HEK293 (cell line): ENCODE measurements at regions not wholly inside any gene's neighbourhood (a gene's known extent, or its start where the extent isn't known, plus 50 kb on each side); places are given as distances from the start of the nearest gene placed in this dataset.

Source experiments
- CTCF ChIA-PET: fragments of 350-600 bp; formaldehyde crosslinking; extraction: SDS; loops from one replicate; lab custom pipeline; 2021; ENCODE audit warnings: antibody characterized with exemption; lab: Yijun Ruan, JAX
- POLR2A ChIA-PET: fragments of 300-600 bp; formaldehyde crosslinking; extraction: SDS; loops from one replicate; lab custom pipeline; 2020; ENCODE audit warnings: antibody characterized with exemption, inconsistent platforms; lab: Yijun Ruan, JAX
- H3K27ac ChIP-seq: fragments of 200-500 bp; sonication (Bioruptor generic); 2 replicates; pipeline ENCODE4 v1.5.1; 2014; ENCODE audit warnings: low read depth, low read length, control low read depth, inconsistent platforms; ENCODE audit errors: extremely low read depth
- H3K36me3 ChIP-seq, 2 experiments: fragments of 200-500 bp in 1 of 2; sonication (Bioruptor generic) in 1 of 2; 1 replicate in 1 of 2; 2 replicates in 1 of 2; pipeline ENCODE4 v1.5.1; 2014 to 2017; ENCODE audit warnings: inconsistent platforms in 2 of 2, low read length in 2 of 2; ENCODE audit not compliant: control insufficient read depth in 2 of 2, insufficient read depth in 1 of 2
- H3K4me1 ChIP-seq: fragments of 200-500 bp; sonication (Bioruptor generic); 2 replicates; pipeline ENCODE4 v1.5.1; 2014; ENCODE audit warnings: mild to moderate bottlenecking, low read length, inconsistent platforms; ENCODE audit not compliant: control insufficient read depth, insufficient read depth
- H3K4me3 ChIP-seq: 2 replicates; pipeline ENCODE4 v1.5.1; 2011; ENCODE audit warnings: low read depth, mild to moderate bottlenecking, control low read depth, low read length, moderate library complexity
- H3K9me3 ChIP-seq: fragments of 200-500 bp; sonication (Bioruptor generic); 2 replicates; pipeline ENCODE4 v1.5.1; 2014; ENCODE audit warnings: low read depth, low read length, inconsistent platforms; ENCODE audit not compliant: control insufficient read depth, insufficient read depth
- GFI1B ChIP-seq: fragments of 450-650 bp; formaldehyde crosslinking; IDR thresholded peaks from 2 replicates; pipeline ENCODE4 v1.5.1; 2016; ENCODE audit warnings: missing biosample characterization, missing genetic modification characterization
- KLF10 ChIP-seq: fragments of 450-650 bp; IDR thresholded peaks from 2 replicates; pipeline ENCODE4 v1.5.1; 2018; ENCODE audit warnings: missing biosample characterization, mild to moderate bottlenecking, missing genetic modification characterization
- KLF9 ChIP-seq: fragments of 450-650 bp; formaldehyde crosslinking; IDR thresholded peaks from 2 replicates; pipeline ENCODE4 v1.5.1; 2016; ENCODE audit warnings: missing biosample characterization, missing genetic modification characterization, low read depth
- MZF1 ChIP-seq: fragments of 450-650 bp; formaldehyde crosslinking; IDR thresholded peaks from 2 replicates; pipeline ENCODE4 v1.5.1; 2017; ENCODE audit warnings: missing biosample characterization, missing genetic modification characterization, borderline replicate concordance
- SCRT2 ChIP-seq: fragments of 450-650 bp; formaldehyde crosslinking; IDR thresholded peaks from 2 replicates; pipeline ENCODE4 v1.5.1; 2016; ENCODE audit warnings: missing biosample characterization, missing genetic modification characterization
- ZBTB8A ChIP-seq: fragments of 450-650 bp; formaldehyde crosslinking; IDR thresholded peaks from 2 replicates; pipeline ENCODE4 v1.5.1; 2016; ENCODE audit warnings: missing biosample characterization, missing genetic modification characterization
- ZFP37 ChIP-seq: fragments of 450-650 bp; formaldehyde crosslinking; IDR thresholded peaks from 2 replicates; pipeline ENCODE4 v1.5.1; 2016; ENCODE audit warnings: missing biosample characterization, missing genetic modification characterization
- ZNF132 ChIP-seq: fragments of 450-650 bp; formaldehyde crosslinking; IDR thresholded peaks from 2 replicates; pipeline ENCODE4 v1.5.1; 2017; ENCODE audit warnings: missing biosample characterization, missing genetic modification characterization, borderline replicate concordance
- ZNF169 ChIP-seq: fragments of 450-650 bp; formaldehyde crosslinking; IDR thresholded peaks from 2 replicates; pipeline ENCODE4 v1.5.1; 2016; ENCODE audit warnings: missing biosample characterization, missing genetic modification characterization
- ZNF221 ChIP-seq: fragments of 450-650 bp; formaldehyde crosslinking; IDR thresholded peaks from 2 replicates; pipeline ENCODE4 v1.5.1; 2017; ENCODE audit warnings: missing biosample characterization, missing genetic modification characterization, borderline replicate concordance
- ZNF24 ChIP-seq: fragments of 450-650 bp; formaldehyde crosslinking; IDR thresholded peaks from 2 replicates; pipeline ENCODE4 v1.5.1; 2016; ENCODE audit warnings: missing biosample characterization, missing genetic modification characterization
- ZNF266 ChIP-seq: fragments of 450-650 bp; formaldehyde crosslinking; IDR thresholded peaks from 2 replicates; pipeline ENCODE4 v1.5.1; 2016; ENCODE audit warnings: missing biosample characterization, missing genetic modification characterization, low read depth
- ZNF324 ChIP-seq: fragments of 450-650 bp; formaldehyde crosslinking; IDR thresholded peaks from 2 replicates; pipeline ENCODE4 v1.5.1; 2016; ENCODE audit warnings: missing biosample characterization, missing genetic modification characterization
- ZNF555 ChIP-seq: fragments of 450-650 bp; formaldehyde crosslinking; conservative IDR thresholded peaks from 2 replicates; pipeline ENCODE4 v1.5.1; 2017; ENCODE audit warnings: missing biosample characterization, mild to moderate bottlenecking, missing genetic modification characterization, inconsistent platforms
- ZNF560 ChIP-seq: fragments of 450-650 bp; formaldehyde crosslinking; IDR thresholded peaks from 2 replicates; pipeline ENCODE4 v1.5.1; 2017; ENCODE audit warnings: missing biosample characterization, missing genetic modification characterization, borderline replicate concordance
- ZNF596 ChIP-seq: fragments of 450-650 bp; IDR thresholded peaks from 2 replicates; pipeline ENCODE4 v1.5.0; 2018; ENCODE audit warnings: missing biosample characterization, mild to moderate bottlenecking, missing genetic modification characterization, moderate library complexity
- ZNF654 ChIP-seq: fragments of 450-650 bp; formaldehyde crosslinking; IDR thresholded peaks from 2 replicates; pipeline ENCODE4 v1.5.1; 2016; ENCODE audit warnings: low read depth, missing biosample characterization, missing genetic modification characterization
- ZNF660 ChIP-seq: fragments of 450-650 bp; IDR thresholded peaks from 2 replicates; pipeline ENCODE4 v1.5.1; 2018; ENCODE audit warnings: missing biosample characterization, mild to moderate bottlenecking, missing genetic modification characterization
- ZNF76 ChIP-seq: fragments of 450-650 bp; formaldehyde crosslinking; IDR thresholded peaks from 2 replicates; pipeline ENCODE4; 2016; ENCODE audit warnings: low read depth, missing biosample characterization, missing genetic modification characterization, borderline replicate concordance
- ZSCAN16 ChIP-seq: fragments of 450-650 bp; formaldehyde crosslinking; IDR thresholded peaks from 2 replicates; pipeline ENCODE4 v1.5.1; 2016; ENCODE audit warnings: missing biosample characterization, missing genetic modification characterization
- ZSCAN30 ChIP-seq: fragments of 450-650 bp; IDR thresholded peaks from 2 replicates; pipeline ENCODE4 v1.5.1; 2018; ENCODE audit warnings: missing biosample characterization, mild to moderate bottlenecking, missing genetic modification characterization, moderate library complexity
- TF ChIP-seq, protein P1 (sequence below): fragments of 450-650 bp; formaldehyde crosslinking; IDR thresholded peaks from 2 replicates; pipeline ENCODE4 v1.5.1; 2016; ENCODE audit warnings: missing biosample characterization, missing genetic modification characterization
- TF ChIP-seq, protein P2 (sequence below): fragments of 450-650 bp; formaldehyde crosslinking; IDR thresholded peaks from 2 replicates; pipeline ENCODE4 v1.5.1; 2016; ENCODE audit warnings: missing biosample characterization, missing genetic modification characterization
- TF ChIP-seq, protein P3 (sequence below): fragments of 450-650 bp; formaldehyde crosslinking; IDR thresholded peaks from 2 replicates; pipeline ENCODE4 v1.5.1; 2016; ENCODE audit warnings: missing biosample characterization, missing genetic modification characterization, low read depth
- TF ChIP-seq, protein P4 (sequence below): fragments of 450-650 bp; formaldehyde crosslinking; IDR thresholded peaks from 2 replicates; pipeline ENCODE4 v1.5.1; 2017; ENCODE audit warnings: missing biosample characterization, missing genetic modification characterization
- TF ChIP-seq, protein P5 (sequence below): fragments of 450-650 bp; formaldehyde crosslinking; IDR thresholded peaks from 2 replicates; pipeline ENCODE4 v1.5.1; 2017; ENCODE audit warnings: missing biosample characterization, missing genetic modification characterization

DNA sequence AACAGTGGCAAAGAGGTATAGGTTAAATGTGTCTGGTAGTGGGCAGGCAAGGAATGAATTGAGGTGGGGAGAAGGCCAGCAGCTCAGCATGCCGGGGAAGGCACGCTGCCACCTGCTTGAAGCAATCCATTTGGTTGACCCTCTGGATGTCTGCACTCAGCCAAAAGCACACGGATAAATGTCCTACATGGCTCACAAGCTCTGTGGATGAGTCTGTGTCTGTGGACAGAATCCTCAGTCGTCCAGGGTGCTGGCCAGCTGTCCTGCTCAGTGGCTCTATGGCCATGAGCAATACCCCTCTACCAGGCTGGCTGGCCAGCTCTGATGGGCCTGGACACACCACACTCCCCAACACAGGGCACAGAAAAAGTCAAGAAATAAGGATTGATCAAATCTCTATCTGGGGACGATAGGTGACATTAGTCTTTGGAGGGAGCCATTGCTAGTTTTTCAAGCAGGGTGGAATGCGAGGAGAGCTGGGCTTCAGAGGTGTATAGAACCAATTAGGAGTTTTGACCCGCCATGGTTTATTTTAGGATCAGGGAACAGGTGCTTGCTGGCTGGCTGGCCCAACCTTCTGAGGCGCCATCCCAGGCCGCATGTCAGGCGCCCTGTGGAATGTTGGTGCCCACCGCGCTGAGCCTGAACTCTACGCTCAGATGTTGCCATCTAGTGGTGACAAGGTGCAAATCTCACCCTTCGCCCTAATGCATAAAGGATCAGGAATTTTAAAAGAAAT is 493.4 kb downstream of the TNS3 start:
- CTCF ChIA-PET = interaction anchor here (0.5 to 1.6 kb wide), 15 partner anchors 10 to 1169 kb away, joined by 3 to 7 read pairs (median 3); no protein-coding TSS in a partner anchor
- H3K27ac ChIP-seq = no peak overlapping the region

DNA sequence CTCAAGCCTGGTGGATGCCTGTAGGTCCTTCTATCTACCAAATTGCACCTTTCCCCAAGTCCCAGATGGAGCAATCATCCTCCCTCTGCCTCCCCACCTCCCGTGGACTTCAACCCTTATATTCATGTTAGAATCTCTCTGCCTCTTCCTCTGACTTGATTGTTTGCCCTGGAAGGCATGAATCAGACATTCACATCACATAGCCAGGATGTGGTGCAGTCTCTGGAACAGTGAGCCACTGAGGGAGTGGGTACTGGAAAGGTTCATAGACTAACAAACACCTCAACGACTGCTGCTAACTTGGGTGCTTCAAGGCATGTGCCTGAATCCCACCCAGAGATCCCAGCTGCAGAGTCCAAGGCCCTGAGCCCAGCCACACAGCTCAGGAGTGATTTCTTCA is 494.0 kb downstream of the TNS3 start:
- POLR2A ChIA-PET = no interaction called here
- H3K4me1 ChIP-seq = no peaks in the 10 kb centered on the region
- H3K27ac ChIP-seq = no peak overlapping the region
- CTCF ChIA-PET = interaction anchor here (0.6 to 1.9 kb wide), 11 partner anchors 9 to 1169 kb away, joined by 3 to 8 read pairs (median 3); no protein-coding TSS in a partner anchor
- TF ChIP-seq ZNF76 (tag by site-specific recombination) (no peak), KLF9 (tag by site-specific recombination) (no peak), ZSCAN16 (no peak), ZNF24 (no peak), ZFP37 (no peak), ZNF132 (tag by site-specific recombination) (no peak), ZNF560 (tag by site-specific recombination) (no peak), ZNF266 (tag by site-specific recombination) (no peak), ZNF596 (no peak), ZSCAN30 (tag by site-specific recombination) (no peak), MZF1 (tag by site-specific recombination) (no peak), ZNF555 (tag by site-specific recombination) (no peak), ZNF169 (tag by site-specific recombination) (no peak)
- TF ChIP-seq, protein P1, sequence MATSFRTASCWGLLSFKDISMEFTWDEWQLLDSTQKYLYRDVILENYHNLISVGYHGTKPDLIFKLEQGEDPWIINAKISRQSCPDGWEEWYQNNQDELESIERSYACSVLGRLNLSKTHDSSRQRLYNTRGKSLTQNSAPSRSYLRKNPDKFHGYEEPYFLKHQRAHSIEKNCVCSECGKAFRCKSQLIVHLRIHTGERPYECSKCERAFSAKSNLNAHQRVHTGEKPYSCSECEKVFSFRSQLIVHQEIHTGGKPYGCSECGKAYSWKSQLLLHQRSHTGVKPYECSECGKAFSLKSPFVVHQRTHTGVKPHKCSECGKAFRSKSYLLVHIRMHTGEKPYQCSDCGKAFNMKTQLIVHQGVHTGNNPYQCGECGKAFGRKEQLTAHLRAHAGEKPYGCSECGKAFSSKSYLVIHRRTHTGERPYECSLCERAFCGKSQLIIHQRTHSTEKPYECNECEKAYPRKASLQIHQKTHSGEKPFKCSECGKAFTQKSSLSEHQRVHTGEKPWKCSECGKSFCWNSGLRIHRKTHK (tag by site-specific recombination) = no peak
- TF ChIP-seq, protein P2, sequence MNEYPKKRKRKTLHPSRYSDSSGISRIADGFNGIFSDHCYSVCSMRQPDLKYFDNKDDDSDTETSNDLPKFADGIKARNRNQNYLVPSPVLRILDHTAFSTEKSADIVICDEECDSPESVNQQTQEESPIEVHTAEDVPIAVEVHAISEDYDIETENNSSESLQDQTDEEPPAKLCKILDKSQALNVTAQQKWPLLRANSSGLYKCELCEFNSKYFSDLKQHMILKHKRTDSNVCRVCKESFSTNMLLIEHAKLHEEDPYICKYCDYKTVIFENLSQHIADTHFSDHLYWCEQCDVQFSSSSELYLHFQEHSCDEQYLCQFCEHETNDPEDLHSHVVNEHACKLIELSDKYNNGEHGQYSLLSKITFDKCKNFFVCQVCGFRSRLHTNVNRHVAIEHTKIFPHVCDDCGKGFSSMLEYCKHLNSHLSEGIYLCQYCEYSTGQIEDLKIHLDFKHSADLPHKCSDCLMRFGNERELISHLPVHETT (tag by site-specific recombination) = no peak
- TF ChIP-seq, protein P3, sequence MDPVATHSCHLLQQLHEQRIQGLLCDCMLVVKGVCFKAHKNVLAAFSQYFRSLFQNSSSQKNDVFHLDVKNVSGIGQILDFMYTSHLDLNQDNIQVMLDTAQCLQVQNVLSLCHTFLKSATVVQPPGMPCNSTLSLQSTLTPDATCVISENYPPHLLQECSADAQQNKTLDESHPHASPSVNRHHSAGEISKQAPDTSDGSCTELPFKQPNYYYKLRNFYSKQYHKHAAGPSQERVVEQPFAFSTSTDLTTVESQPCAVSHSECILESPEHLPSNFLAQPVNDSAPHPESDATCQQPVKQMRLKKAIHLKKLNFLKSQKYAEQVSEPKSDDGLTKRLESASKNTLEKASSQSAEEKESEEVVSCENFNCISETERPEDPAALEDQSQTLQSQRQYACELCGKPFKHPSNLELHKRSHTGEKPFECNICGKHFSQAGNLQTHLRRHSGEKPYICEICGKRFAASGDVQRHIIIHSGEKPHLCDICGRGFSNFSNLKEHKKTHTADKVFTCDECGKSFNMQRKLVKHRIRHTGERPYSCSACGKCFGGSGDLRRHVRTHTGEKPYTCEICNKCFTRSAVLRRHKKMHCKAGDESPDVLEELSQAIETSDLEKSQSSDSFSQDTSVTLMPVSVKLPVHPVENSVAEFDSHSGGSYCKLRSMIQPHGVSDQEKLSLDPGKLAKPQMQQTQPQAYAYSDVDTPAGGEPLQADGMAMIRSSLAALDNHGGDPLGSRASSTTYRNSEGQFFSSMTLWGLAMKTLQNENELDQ (tag by site-specific recombination) = no peak
- H3K4me3 ChIP-seq = no peak overlapping the region
- no peaks in the 10 kb centered on the region for H3K36me3 ChIP-seq
- H3K9me3 ChIP-seq = no peaks in the 10 kb centered on the region

More for the DNA sequence above, 493.4 kb downstream of the TNS3 start:
- Histone ChIP-seq H3K36me3 (no peaks in the 10 kb centered on the region), H3K9me3 (no peaks in the 10 kb centered on the region), H3K4me1 (no peaks in the 10 kb centered on the region), H3K4me3 (no peak overlapping the region)
- TF ChIP-seq MZF1 (tag by site-specific recombination) (no peak), ZSCAN30 (tag by site-specific recombination) (0 out of 2 replicates have a peak, but pooled peaks have one; percentile 25), ZNF660 (tag by site-specific recombination) (0 out of 2 replicates have a peak, but pooled peaks have one; percentile 20), ZNF555 (tag by site-specific recombination) (no peak), GFI1B (tag by site-specific recombination) (no peak), KLF10 (tag by site-specific recombination) (no peak), ZNF221 (tag by site-specific recombination) (no peak), ZNF324 (tag by site-specific recombination) (no peak), ZBTB8A (tag by site-specific recombination) (peak; percentile 60), ZNF654 (peak; percentile 77), SCRT2 (tag by site-specific recombination) (0 out of 2 replicates have a peak, but pooled peaks have one; percentile 26)
- TF ChIP-seq, protein P4, sequence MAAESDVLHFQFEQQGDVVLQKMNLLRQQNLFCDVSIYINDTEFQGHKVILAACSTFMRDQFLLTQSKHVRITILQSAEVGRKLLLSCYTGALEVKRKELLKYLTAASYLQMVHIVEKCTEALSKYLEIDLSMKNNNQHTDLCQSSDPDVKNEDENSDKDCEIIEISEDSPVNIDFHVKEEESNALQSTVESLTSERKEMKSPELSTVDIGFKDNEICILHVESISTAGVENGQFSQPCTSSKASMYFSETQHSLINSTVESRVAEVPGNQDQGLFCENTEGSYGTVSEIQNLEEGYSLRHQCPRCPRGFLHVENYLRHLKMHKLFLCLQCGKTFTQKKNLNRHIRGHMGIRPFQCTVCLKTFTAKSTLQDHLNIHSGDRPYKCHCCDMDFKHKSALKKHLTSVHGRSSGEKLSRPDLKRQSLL (tag by site-specific recombination) = no peak
- TF ChIP-seq, protein P5, sequence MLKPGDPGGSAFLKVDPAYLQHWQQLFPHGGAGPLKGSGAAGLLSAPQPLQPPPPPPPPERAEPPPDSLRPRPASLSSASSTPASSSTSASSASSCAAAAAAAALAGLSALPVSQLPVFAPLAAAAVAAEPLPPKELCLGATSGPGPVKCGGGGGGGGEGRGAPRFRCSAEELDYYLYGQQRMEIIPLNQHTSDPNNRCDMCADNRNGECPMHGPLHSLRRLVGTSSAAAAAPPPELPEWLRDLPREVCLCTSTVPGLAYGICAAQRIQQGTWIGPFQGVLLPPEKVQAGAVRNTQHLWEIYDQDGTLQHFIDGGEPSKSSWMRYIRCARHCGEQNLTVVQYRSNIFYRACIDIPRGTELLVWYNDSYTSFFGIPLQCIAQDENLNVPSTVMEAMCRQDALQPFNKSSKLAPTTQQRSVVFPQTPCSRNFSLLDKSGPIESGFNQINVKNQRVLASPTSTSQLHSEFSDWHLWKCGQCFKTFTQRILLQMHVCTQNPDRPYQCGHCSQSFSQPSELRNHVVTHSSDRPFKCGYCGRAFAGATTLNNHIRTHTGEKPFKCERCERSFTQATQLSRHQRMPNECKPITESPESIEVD (tag by site-specific recombination) = no peak
- POLR2A ChIA-PET = no interaction called here
